ENCODE measurements at regions not wholly inside any gene's neighbourhood (a gene's known extent, or its start where the extent isn't known, plus 50 kb on each side); places are given as distances from the start of the nearest gene placed in this dataset.

GRCh38 chr11:110830344-110830743, 118.1 kb upstream of the ARHGAP20 start:
- H3K36me3 ChIP-seq (ENCODE audit: insufficient read depth, low read length) = no peaks in the 10 kb centered on the region
- no peak overlapping the region for H3K4me3 ChIP-seq (ENCODE audit: low read length in 2 of 2)
- H3K27me3 Mint-ChIP-seq = peaks cover 3 to 5% of the 10 kb centered on the region in 2 donors
- POLR2A ChIA-PET (ENCODE audit: partially characterized antibody) = no interaction called here
- no peaks in the 10 kb centered on the region for H3K9me3 ChIP-seq (ENCODE audit: control insufficient read depth in 1 of 2, low read length in 2 of 2)
- no peak overlapping the region for H3K27ac Mint-ChIP-seq
- H3K4me1 ChIP-seq (ENCODE audit: insufficient read depth, low read length) = no peaks in the 10 kb centered on the region
- H3K27me3 ChIP-seq (ENCODE audit: insufficient read depth, low read length) = no peaks in the 10 kb centered on the region
- no peak overlapping the region for H3K4me3 Mint-ChIP-seq
- DNase-seq = no peak
- intact Hi-C loops (cut with micrococcal nuclease) = no loop called here
- peaks cover 0 to 3% (median 1%) of the 10 kb centered on the region in 4 donors for H3K4me1 Mint-ChIP-seq
- H3K36me3 Mint-ChIP-seq = no peaks in the 10 kb centered on the region
- CTCF ChIA-PET (ENCODE audit: partially characterized antibody) = no interaction called here
- no peaks in the 10 kb centered on the region for H3K9me3 Mint-ChIP-seq
- H3K27ac ChIP-seq (ENCODE audit: low read depth, low read length) = no peak overlapping the region

- no peaks in the 10 kb centered on the region for H3K36me3 ChIP-seq (ENCODE audit: insufficient read depth, low read length)
- Mint-ChIP-seq H3K36me3 (no peaks in the 10 kb centered on the region), H3K27ac (no peak overlapping the region), H3K27me3 (peaks cover 3% of the 10 kb centered on the region in 2 donors), H3K4me3 (no peak overlapping the region), H3K9me3 (no peaks in the 10 kb centered on the region), H3K4me1 (no peaks in the 10 kb centered on the region)
- H3K27me3 ChIP-seq (ENCODE audit: insufficient read depth, low read length) = no peaks in the 10 kb centered on the region
- ChIA-PET CTCF (ENCODE audit: partially characterized antibody) (no interaction called here), POLR2A (ENCODE audit: partially characterized antibody) (no interaction called here)
- no peak overlapping the region for H3K27ac ChIP-seq (ENCODE audit: low read depth, low read length)
- DNase-seq = no peak
- no peaks in the 10 kb centered on the region for H3K9me3 ChIP-seq (ENCODE audit: control insufficient read depth in 1 of 2, low read length in 2 of 2)
- no peak overlapping the region for H3K4me3 ChIP-seq (ENCODE audit: low read length in 2 of 2)
- no peaks in the 10 kb centered on the region for H3K4me1 ChIP-seq (ENCODE audit: insufficient read depth, low read length)
- intact Hi-C loops (cut with micrococcal nuclease) = no loop called here
These were observed 117.6 kb upstream of the ARHGAP20 start for GRCh38 chr11:110829873-110830272.

GRCh38 chr11:110828086-110828485, 115.8 kb upstream of the ARHGAP20 start:
- CTCF ChIA-PET (ENCODE audit: partially characterized antibody) = no interaction called here
- peaks cover 0 to 2% (median 0%) of the 10 kb centered on the region in 8 donors for H3K9me3 Mint-ChIP-seq
- Histone ChIP-seq H3K36me3 (ENCODE audit: insufficient read depth, low read length) (no peaks in the 10 kb centered on the region), H3K4me1 (ENCODE audit: insufficient read depth, low read length) (no peaks in the 10 kb centered on the region), H3K4me3 (ENCODE audit: low read length in 2 of 2) (no peak overlapping the region), H3K27ac (ENCODE audit: low read depth, low read length) (no peak overlapping the region), H3K9me3 (ENCODE audit: control insufficient read depth in 1 of 2, low read length in 2 of 2) (no peaks in the 10 kb centered on the region), H3K27me3 (ENCODE audit: insufficient read depth, low read length) (no peaks in the 10 kb centered on the region)
- H3K27me3 Mint-ChIP-seq = peaks cover 1 to 3% of the 10 kb centered on the region in 2 donors
- POLR2A ChIA-PET (ENCODE audit: partially characterized antibody) = no interaction called here
- no peaks in the 10 kb centered on the region for H3K36me3 Mint-ChIP-seq
- no peaks in the 10 kb centered on the region for H3K4me1 Mint-ChIP-seq
- intact Hi-C loops (cut with micrococcal nuclease) = no loop called here
- H3K4me3 Mint-ChIP-seq = no peak overlapping the region
- no peak for DNase-seq
- no peak overlapping the region for H3K27ac Mint-ChIP-seq

GRCh38 chr11:110827276-110827675, 115.0 kb upstream of the ARHGAP20 start:
- intact Hi-C loops (cut with micrococcal nuclease) = no loop called here
- no peak overlapping the region for H3K4me3 Mint-ChIP-seq
- no peak overlapping the region for H3K27ac ChIP-seq (ENCODE audit: low read depth, low read length)
- no peak for DNase-seq
- H3K4me3 ChIP-seq (ENCODE audit: low read length in 2 of 2) = no peak overlapping the region
- no peaks in the 10 kb centered on the region for H3K4me1 Mint-ChIP-seq
- CTCF ChIA-PET (ENCODE audit: partially characterized antibody) = no interaction called here
- peaks cover 0 to 2% (median 0%) of the 10 kb centered on the region in 8 donors for H3K9me3 Mint-ChIP-seq
- H3K27me3 Mint-ChIP-seq = peaks cover 0 to 3% of the 10 kb centered on the region in 2 donors
- no peaks in the 10 kb centered on the region for H3K9me3 ChIP-seq (ENCODE audit: control insufficient read depth in 1 of 2, low read length in 2 of 2)
- no peaks in the 10 kb centered on the region for H3K4me1 ChIP-seq (ENCODE audit: insufficient read depth, low read length)
- no peaks in the 10 kb centered on the region for H3K36me3 ChIP-seq (ENCODE audit: insufficient read depth, low read length)
- POLR2A ChIA-PET (ENCODE audit: partially characterized antibody) = no interaction called here
- H3K36me3 Mint-ChIP-seq = no peaks in the 10 kb centered on the region
- no peaks in the 10 kb centered on the region for H3K27me3 ChIP-seq (ENCODE audit: insufficient read depth, low read length)
- no peak overlapping the region for H3K27ac Mint-ChIP-seq

- Histone ChIP-seq H3K4me3 (ENCODE audit: low read length in 2 of 2) (no peak overlapping the region), H3K36me3 (ENCODE audit: insufficient read depth, low read length) (no peaks in the 10 kb centered on the region), H3K9me3 (ENCODE audit: control insufficient read depth in 1 of 2, low read length in 2 of 2) (no peaks in the 10 kb centered on the region), H3K27me3 (ENCODE audit: insufficient read depth, low read length) (no peaks in the 10 kb centered on the region), H3K27ac (ENCODE audit: low read depth, low read length) (no peak overlapping the region), H3K4me1 (ENCODE audit: insufficient read depth, low read length) (no peaks in the 10 kb centered on the region)
- Mint-ChIP-seq H3K36me3 (no peaks in the 10 kb centered on the region), H3K27me3 (peaks cover 0 to 3% of the 10 kb centered on the region in 2 donors), H3K4me1 (no peaks in the 10 kb centered on the region), H3K27ac (no peak overlapping the region), H3K9me3 (peaks cover 0 to 2% (median 0%) of the 10 kb centered on the region in 8 donors), H3K4me3 (no peak overlapping the region)
- ChIA-PET CTCF (ENCODE audit: partially characterized antibody) (no interaction called here), POLR2A (ENCODE audit: partially characterized antibody) (no interaction called here)
- DNase-seq = no peak
- intact Hi-C loops (cut with micrococcal nuclease) = no loop called here
These were observed 112.8 kb upstream of the ARHGAP20 start for GRCh38 chr11:110824912-110825620.

- intact Hi-C loops (cut with micrococcal nuclease) = no loop called here
- POLR2A ChIA-PET (ENCODE audit: partially characterized antibody) = no interaction called here
These were observed 105.9 kb upstream of the ARHGAP20 start for GRCh38 chr11:110818032-110818687.

GRCh38 chr11:110812086-110812733, 100.0 kb upstream of the ARHGAP20 start:
- intact Hi-C loops (cut with micrococcal nuclease) = no loop called here

More at GRCh38 chr11:110818032-110818687, 105.9 kb upstream of the ARHGAP20 start:
- CTCF ChIA-PET (ENCODE audit: partially characterized antibody) = no interaction called here
- Mint-ChIP-seq H3K4me3 (no peak overlapping the region), H3K4me1 (no peaks in the 10 kb centered on the region), H3K27me3 (peaks cover 4 to 7% of the 10 kb centered on the region in 2 donors), H3K9me3 (peaks cover 0 to 12% (median 0%) of the 10 kb centered on the region in 8 donors), H3K36me3 (no peaks in the 10 kb centered on the region), H3K27ac (no peak overlapping the region)
- DNase-seq = no peak
- Histone ChIP-seq H3K27ac (ENCODE audit: low read depth, low read length) (no peak overlapping the region), H3K9me3 (ENCODE audit: control insufficient read depth in 1 of 2, low read length in 2 of 2) (no peaks in the 10 kb centered on the region), H3K4me1 (ENCODE audit: insufficient read depth, low read length) (no peaks in the 10 kb centered on the region), H3K27me3 (ENCODE audit: insufficient read depth, low read length) (no peaks in the 10 kb centered on the region), H3K4me3 (ENCODE audit: low read length in 2 of 2) (no peak overlapping the region), H3K36me3 (ENCODE audit: insufficient read depth, low read length) (no peaks in the 10 kb centered on the region)

More at GRCh38 chr11:110812086-110812733, 100.0 kb upstream of the ARHGAP20 start:
- H3K4me1 Mint-ChIP-seq = no peaks in the 10 kb centered on the region
- Histone ChIP-seq H3K36me3 (ENCODE audit: insufficient read depth, low read length) (no peaks in the 10 kb centered on the region), H3K9me3 (ENCODE audit: control insufficient read depth in 1 of 2, low read length in 2 of 2) (no peaks in the 10 kb centered on the region), H3K27ac (ENCODE audit: low read depth, low read length) (no peak overlapping the region), H3K4me1 (ENCODE audit: insufficient read depth, low read length) (no peaks in the 10 kb centered on the region), H3K4me3 (ENCODE audit: low read length in 2 of 2) (no peak overlapping the region), H3K27me3 (ENCODE audit: insufficient read depth, low read length) (no peaks in the 10 kb centered on the region)
- peaks cover 0 to 12% (median 3%) of the 10 kb centered on the region in 8 donors for H3K9me3 Mint-ChIP-seq
- no peaks in the 10 kb centered on the region for H3K36me3 Mint-ChIP-seq
- H3K27ac Mint-ChIP-seq = no peak overlapping the region
- H3K27me3 Mint-ChIP-seq = peaks cover 1 to 2% of the 10 kb centered on the region in 2 donors
- no peak overlapping the region for H3K4me3 Mint-ChIP-seq
- CTCF ChIA-PET (ENCODE audit: partially characterized antibody) = no interaction called here
- POLR2A ChIA-PET (ENCODE audit: partially characterized antibody) = no interaction called here
- DNase-seq = no peak

All from CD4-positive, alpha-beta memory T cell (primary cell).